DND-41 (cell line): ENCODE measurements at regions not wholly inside any gene's neighbourhood (a gene's known extent, or its start where the extent isn't known, plus 50 kb on each side); places are given as distances from the start of the nearest gene placed in this dataset.
A peak's percentile ranks its signal among the peaks of the same experiment; 100 is the strongest.
"Not testable (repeated sequence)": the region's sequence is repeated elsewhere in the genome, so short reads cannot be mapped to it uniquely, and the experiment has no call there.

ENCODE experiments used
- ATAC-seq: fragments of 200-7000 bp; cut with Tn5 transposase; 3 replicates; pipeline ENCODE4 v1.9.1; 2021; ENCODE audit warnings: low read depth; ENCODE audit not compliant: insufficient read depth
- DNase-seq: peaks from one replicate; pipeline ENCODE4 v3.0.0-alpha.2; 2020
- H2AFZ ChIP-seq: 2 replicates; pipeline ENCODE4 v1.6.0; 2012; ENCODE audit warnings: low read depth, low read length
- H3K27ac ChIP-seq: 2 replicates; pipeline ENCODE4 v1.5.1; 2012; ENCODE audit warnings: low read length, inconsistent platforms
- H3K27me3 ChIP-seq: fragments of 200-600 bp; sonication (generic); 2 replicates; pipeline ENCODE4 v1.6.0; 2012; ENCODE audit warnings: low read length, mild to moderate bottlenecking, inconsistent platforms; ENCODE audit not compliant: insufficient read depth, poor library complexity
- H3K36me3 ChIP-seq: 2 replicates; pipeline ENCODE4 v1.5.1; 2012; ENCODE audit warnings: low read length, inconsistent platforms; ENCODE audit not compliant: insufficient read depth
- H3K4me1 ChIP-seq: 2 replicates; pipeline ENCODE4 v1.5.1; 2012; ENCODE audit warnings: mild to moderate bottlenecking, low read length; ENCODE audit not compliant: insufficient read depth
- H3K4me2 ChIP-seq: 2 replicates; pipeline ENCODE4 v1.6.0; 2012; ENCODE audit warnings: mild to moderate bottlenecking, moderate library complexity, low read length, inconsistent platforms; ENCODE audit not compliant: insufficient read depth
- H3K4me3 ChIP-seq, 2 experiments: fragments of 200-600 bp in 1 of 2; shearing (Covaris generic) in 1 of 2; 2 replicates each; pipeline ENCODE4 v1.5.1; 2012 to 2016; ENCODE audit warnings: inconsistent platforms in 2 of 2, low read length in 2 of 2, mild to moderate bottlenecking in 2 of 2, low read depth in 1 of 2, moderate library complexity in 1 of 2
- H3K79me2 ChIP-seq: 2 replicates; pipeline ENCODE4 v1.6.0; 2012; ENCODE audit warnings: low read length, inconsistent platforms; ENCODE audit not compliant: insufficient read depth
- H3K9ac ChIP-seq: 2 replicates; pipeline ENCODE4 v1.6.0; 2012; ENCODE audit warnings: low read depth, mild to moderate bottlenecking, inconsistent platforms, low read length, moderate library complexity
- H3K9me3 ChIP-seq: 2 replicates; pipeline ENCODE4 v1.5.1; 2012; ENCODE audit warnings: low read length, moderate library complexity, mild to moderate bottlenecking, inconsistent platforms; ENCODE audit not compliant: insufficient read depth, severe bottlenecking
- H4K20me1 ChIP-seq: 2 replicates; pipeline ENCODE4 v1.6.0; 2012; ENCODE audit warnings: low read length; ENCODE audit not compliant: insufficient read depth
- CTCF ChIP-seq: IDR thresholded peaks from 2 replicates; pipeline ENCODE4 v1.5.1; 2012; ENCODE audit warnings: borderline replicate concordance, low read length, moderate library complexity, mild to moderate bottlenecking; ENCODE audit not compliant: poor library complexity, severe bottlenecking; ENCODE audit errors: extremely low read depth
- EZH2 ChIP-seq: IDR thresholded peaks from 3 replicates; pipeline ENCODE4 v1.6.1; 2012; ENCODE audit warnings: borderline replicate concordance, low read depth, mild to moderate bottlenecking, moderate library complexity, low read length, inconsistent platforms; ENCODE audit not compliant: severe bottlenecking

DNA sequence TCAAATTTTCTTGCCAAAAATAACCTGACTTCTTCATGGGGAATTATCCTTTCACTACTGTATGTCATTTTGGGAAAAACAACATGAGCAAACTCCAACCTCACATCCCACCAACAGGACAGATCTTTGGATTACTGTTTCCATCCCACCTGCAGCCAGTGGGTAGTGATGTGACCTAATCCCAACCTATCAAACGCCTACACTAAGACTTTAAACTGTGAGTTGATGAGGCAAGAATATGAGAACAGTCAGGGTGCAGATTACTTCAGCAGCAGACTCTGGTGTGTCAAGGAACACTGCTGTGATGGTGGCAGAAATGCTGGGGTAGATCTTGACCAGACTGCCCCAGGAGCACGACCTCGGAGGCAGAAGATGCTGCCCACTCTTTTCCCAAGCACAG is 293.2 kb downstream of the DUSP6 start:
- Histone ChIP-seq H3K27me3 (no peaks in the 10 kb centered on the region), H3K36me3 (no peaks in the 10 kb centered on the region), H2AFZ (no peak overlapping the region), H3K4me1 (peaks cover 16% of the 10 kb centered on the region), H4K20me1 (no peaks in the 10 kb centered on the region), H3K79me2 (no peaks in the 10 kb centered on the region), H3K9ac (no peak overlapping the region), H3K4me2 (no peak overlapping the region), H3K4me3 (no peak overlapping the region), H3K27ac (no peak overlapping the region), H3K9me3 (no peaks in the 10 kb centered on the region)
- DNase-seq (no peak), ATAC-seq (no peak)
- TF ChIP-seq EZH2 (no peak), CTCF (no peak)

- Histone ChIP-seq H3K4me2 (no peak overlapping the region), H3K9me3 (peaks cover 3% of the 10 kb centered on the region), H3K79me2 (no peaks in the 10 kb centered on the region), H3K4me1 (peaks cover 20% of the 10 kb centered on the region), H3K9ac (no peak overlapping the region), H3K4me3 (no peak overlapping the region), H3K27me3 (no peaks in the 10 kb centered on the region), H2AFZ (no peak overlapping the region), H3K27ac (no peak overlapping the region), H3K36me3 (no peaks in the 10 kb centered on the region), H4K20me1 (no peaks in the 10 kb centered on the region)
- DNase-seq (no peak), ATAC-seq (no peak)
- no peak for TF ChIP-seq CTCF
- no peak for TF ChIP-seq EZH2
These were observed 293.9 kb downstream of the DUSP6 start for GRCh38 chr12:89058402-89058801.

- Histone ChIP-seq H3K4me1 (peaks cover 48% of the 10 kb centered on the region), H3K9me3 (peaks cover 18% of the 10 kb centered on the region), H3K79me2 (peaks cover 14% of the 10 kb centered on the region)
- H3K4me2 ChIP-seq, H3K27ac ChIP-seq, H2AFZ ChIP-seq, DNase-seq, H3K27me3 ChIP-seq, H3K4me3 ChIP-seq, H3K36me3 ChIP-seq, H4K20me1 ChIP-seq, ATAC-seq, H3K9ac ChIP-seq: not testable (repeated sequence)
These were observed 298.5 kb downstream of the DUSP6 start for GRCh38 chr12:89053817-89054216.

DNA sequence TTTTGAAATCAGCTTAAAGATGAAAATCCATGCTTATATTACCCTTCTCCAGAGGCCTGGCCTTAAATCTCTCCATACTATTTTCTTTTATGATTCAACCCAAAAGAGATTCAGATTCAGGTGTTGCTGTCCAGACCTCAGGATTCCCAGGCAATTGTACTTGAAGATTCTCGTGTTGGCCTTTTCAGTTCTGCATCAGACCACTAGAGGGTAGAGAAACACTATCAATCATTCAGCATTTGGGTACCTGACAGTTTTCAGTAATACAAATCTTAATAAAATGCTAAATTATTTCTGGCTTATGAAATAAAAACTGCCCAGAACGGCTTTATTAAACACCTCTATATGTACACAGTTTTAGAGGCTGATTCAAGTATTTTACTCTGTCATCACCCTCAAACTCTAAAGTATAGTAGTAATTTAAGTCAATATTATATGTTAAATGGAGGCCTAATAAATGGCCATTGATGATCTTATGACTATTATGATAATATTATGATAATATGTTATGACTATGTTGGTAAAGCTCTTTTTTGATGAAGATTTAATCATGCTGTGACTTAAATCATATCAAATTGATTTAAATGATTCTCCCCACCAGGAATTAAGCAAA is 301.1 kb downstream of the DUSP6 start:
- Histone ChIP-seq H3K9ac (peak overlapping the region; percentile 27; the same call in 1 of the 2 replicates), H4K20me1 (no peaks in the 10 kb centered on the region), H3K4me1 (peaks cover 72% of the 10 kb centered on the region), H3K9me3 (peaks cover 18% of the 10 kb centered on the region), H3K27me3 (no peaks in the 10 kb centered on the region), H3K27ac (peak overlapping the region; percentile 77), H3K4me3 (no peak overlapping the region), H3K36me3 (peaks cover 8% of the 10 kb centered on the region; the same call in 1 of the 2 replicates), H3K4me2 (peak overlapping the region; percentile 12; the same call in 1 of the 2 replicates), H2AFZ (peak overlapping the region; percentile 52), H3K79me2 (peaks cover 14% of the 10 kb centered on the region)
- ATAC-seq (peak; percentile 85), DNase-seq (peak; percentile 58)
- TF ChIP-seq CTCF (peak; percentile 96), EZH2 (no peak)
